Stimulated activated CD4-positive, alpha-beta T cell treated with anti-CD3 and anti-CD28 coated beads, Interleukin-12 subunit alpha, Interleukin-12 subunit beta, amount 100 ng/mL, for 24 hours (primary cell): ENCODE measurements at regions not wholly inside any gene's neighbourhood (a gene's known extent, or its start where the extent isn't known, plus 50 kb on each side); places are given as distances from the start of the nearest gene placed in this dataset.

ENCODE experiments used
- DNase-seq, 2 experiments: peaks; one replicate each; pipeline ENCODE4 v3.0.0-alpha.2; 2020; ENCODE audit warnings: low read depth in 2 of 2

- no peak for DNase-seq
Observed at GRCh38 chr20:57056651-57057050, 209.8 kb downstream of the BMP7 start.

- DNase-seq = no peak
Observed at GRCh38 chr20:57059055-57059596, 207.3 kb downstream of the BMP7 start.

GRCh38 chr20:57060407-57061050, 205.9 kb downstream of the BMP7 start:
- no peak for DNase-seq

DNA sequence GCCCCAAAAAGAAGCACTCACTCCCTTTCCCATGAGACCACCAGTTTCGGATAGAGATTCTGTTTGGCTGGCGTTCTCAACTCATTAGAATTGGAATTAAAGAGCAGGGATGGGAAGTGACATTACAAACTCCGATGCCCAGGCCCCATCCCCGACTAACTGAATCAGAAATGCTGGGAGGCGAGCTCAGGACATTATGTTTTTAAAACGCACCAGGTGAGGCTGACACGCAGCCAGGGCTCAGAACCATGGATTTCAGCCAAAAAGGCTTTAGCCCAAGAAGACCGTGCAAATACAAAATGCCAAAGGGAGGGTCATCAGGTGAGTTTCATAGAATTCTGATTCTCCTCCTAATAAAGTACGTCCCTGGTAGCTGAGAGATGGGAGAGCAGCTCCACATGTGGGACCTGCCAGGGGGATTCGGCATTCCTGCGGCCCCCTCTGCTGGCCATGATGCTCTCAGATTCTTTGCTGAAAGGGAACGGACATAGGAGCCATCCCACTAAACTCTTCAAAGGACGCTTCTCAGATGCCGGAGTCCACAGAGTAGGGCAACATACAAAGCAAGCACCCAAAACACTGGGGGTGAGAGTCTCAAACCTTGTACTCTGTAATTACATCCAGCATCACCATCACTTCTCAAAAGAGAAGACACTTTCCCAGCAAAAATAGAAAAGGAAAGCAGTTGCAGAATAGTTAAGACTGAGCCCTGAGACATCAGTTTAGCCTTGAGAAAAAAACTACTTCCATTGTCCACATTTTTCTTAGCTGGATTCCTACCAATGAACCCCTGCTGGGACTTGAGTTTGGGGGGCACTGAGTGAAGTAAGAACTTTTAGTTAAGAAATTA, 205.2 kb downstream of the BMP7 start:
- no peak for DNase-seq

DNA sequence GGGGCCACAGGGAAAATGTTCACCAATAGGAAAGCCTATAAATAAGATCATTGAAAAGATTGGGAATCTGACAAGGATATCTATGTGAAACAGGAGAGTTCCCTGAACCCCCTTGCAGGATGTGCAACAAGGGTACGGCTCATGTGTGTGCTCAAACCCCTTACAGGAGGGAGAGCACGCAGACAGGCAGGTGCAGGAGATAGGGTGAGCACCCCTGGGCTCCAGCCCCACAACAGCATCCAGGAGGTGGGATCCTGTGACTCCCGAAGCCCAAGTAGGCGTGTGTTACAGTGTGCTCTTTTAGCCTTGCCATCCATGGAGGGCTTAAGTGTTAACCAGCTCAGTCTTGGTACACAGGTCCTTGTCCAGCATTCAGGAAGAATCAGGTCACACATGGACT, 204.2 kb downstream of the BMP7 start:
- DNase-seq = no peak

GRCh38 chr20:57062696-57063270, 203.7 kb downstream of the BMP7 start:
- DNase-seq = no peak

- no peak for DNase-seq
Observed at GRCh38 chr20:57064836-57065235, 201.6 kb downstream of the BMP7 start.

DNA sequence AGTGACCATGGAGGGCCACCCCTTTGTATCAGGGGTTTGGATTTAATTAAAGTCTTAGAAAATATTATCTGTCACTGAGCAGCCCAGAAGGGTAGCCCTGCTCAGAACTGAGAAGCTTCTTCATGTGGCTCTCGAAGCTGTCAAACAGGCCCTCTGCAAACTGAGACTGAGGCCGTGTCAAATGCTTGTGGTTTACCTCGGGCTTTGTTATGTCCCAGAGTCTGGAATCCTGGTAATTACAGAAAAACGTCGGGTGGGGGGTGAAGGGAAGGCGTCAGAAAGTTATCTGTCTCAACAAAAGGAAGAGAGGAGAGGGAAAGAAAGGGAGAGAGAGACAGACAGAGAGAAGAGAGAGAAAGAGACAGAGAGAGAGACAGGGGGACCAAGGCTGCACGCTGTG, 200.8 kb downstream of the BMP7 start:
- DNase-seq = no peak

DNA sequence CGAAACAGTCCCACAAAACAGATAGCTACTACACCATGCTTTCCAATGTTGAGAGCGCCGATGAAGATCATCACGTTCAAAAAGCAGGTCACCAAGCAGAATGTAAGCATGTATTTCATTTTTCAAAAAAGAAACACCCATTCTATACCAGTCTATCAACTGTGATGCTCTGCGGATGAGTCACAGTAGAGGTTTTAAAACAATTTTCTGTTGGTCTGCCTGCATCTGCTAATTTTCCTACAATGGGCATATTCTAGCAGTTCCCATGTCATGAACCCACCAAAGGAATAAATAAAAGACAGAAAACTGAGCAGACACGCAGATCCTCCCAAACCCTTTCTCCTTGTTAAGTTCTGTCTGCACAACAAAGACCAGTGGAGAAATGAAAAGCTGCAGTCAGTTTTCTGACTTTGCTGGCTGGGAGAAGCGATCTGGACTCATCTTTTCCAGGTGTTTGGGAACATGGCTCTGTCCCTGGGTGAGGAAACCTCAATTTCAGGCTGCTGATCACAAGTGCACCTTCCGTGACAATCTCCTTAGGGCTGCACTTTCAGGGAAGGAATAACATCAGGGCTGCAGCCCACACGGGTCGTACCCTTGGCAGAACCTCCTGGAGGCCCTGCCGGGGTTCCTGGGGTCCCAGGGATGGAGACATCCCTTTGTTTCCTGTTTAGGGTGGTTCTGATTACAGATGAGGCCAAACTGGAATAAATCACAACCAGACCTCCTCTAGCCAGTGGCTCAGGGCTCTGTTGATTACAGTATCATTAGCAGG, 200.1 kb downstream of the BMP7 start:
- DNase-seq = no peak

DNA sequence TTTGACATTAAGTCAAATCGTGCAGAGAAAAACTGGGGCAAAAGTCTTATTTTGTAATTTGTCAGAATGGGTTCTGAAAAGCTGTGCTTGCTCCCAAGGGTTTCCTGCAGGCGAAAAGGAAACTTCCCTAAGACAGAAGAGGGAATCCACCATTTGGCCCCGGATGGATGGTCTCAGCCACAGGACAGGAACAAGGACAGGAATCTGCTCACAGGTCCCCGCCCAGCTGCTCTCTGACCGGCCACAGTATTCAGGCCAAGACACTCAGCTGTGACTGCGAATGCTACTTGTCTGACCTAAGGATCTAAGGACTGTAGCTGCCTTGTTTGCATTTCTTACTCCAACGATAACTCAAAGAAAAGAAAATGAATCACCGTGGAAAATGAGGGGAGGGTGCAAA, 197.0 kb downstream of the BMP7 start:
- no peak for DNase-seq

- DNase-seq = no peak
Observed at GRCh38 chr20:57070296-57070695, 196.1 kb downstream of the BMP7 start.

- no peak for DNase-seq
Observed at GRCh38 chr20:57071283-57071731, 195.1 kb downstream of the BMP7 start.

- no peak for DNase-seq
Observed at GRCh38 chr20:57071954-57072583, 194.4 kb downstream of the BMP7 start.

DNA sequence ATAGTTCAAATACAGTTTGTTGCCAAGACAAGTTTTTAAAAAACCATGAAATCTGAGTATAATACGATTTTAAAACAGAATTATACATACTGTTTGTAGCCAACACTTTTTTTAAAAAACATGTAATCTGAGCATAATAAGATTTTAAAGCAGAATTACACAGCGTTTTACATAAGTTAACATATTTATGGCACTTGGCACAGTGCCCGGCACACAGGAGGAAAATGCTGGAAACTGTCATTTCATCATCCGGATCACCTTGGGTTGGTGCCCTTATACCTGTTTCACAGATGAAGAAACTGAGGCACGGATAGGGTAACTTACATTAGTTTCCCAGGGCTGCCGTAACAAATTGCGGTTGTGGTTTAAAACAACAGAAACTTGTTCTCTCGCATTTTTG, 193.0 kb downstream of the BMP7 start:
- no peak for DNase-seq

DNA sequence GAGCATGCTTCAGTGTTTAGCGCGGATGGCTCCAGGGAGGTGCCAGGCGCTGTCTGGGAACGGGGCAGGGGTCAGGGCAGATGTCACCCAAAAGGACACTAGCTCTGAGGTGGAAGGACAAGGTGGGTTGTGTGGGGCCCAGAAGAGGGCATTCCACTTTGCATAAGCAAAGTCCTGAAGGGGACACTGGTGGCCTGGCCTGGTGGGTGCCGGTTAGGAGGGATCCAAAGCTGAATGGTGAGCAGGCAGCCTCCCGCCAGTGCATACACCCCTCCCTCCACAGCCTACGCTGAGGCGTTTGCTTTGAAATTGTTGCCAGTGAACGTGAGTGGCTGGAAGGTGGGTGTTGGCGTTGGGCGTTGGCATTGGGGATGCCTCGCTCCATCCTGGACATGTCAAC, 192.1 kb downstream of the BMP7 start:
- no peak for DNase-seq

GRCh38 chr20:57075181-57075580, 191.3 kb downstream of the BMP7 start:
- DNase-seq = no peak

- no peak for DNase-seq
Observed at GRCh38 chr20:57075603-57076002, 190.8 kb downstream of the BMP7 start.

GRCh38 chr20:57076152-57076652, 190.2 kb downstream of the BMP7 start:
- no peak for DNase-seq

DNA sequence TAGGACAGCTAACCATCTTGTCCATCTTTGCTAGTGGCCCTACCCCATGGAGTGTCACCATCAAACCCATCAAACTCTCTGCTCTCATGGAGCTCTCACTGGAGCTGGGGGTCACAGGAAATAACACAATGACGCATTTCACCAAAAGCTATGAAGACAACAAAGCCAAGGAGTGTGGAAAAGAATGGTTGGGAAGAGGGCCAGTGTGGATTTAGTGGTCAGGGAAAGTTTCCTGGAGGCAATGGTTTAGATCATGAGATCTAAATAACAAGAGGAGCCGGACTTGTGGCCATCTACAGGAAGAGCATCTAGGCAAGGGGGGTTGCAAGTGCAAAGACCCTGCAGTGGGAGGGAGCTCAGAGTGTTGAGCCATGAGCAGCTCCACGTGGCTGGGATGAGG, 189.5 kb downstream of the BMP7 start:
- DNase-seq = no peak

DNA sequence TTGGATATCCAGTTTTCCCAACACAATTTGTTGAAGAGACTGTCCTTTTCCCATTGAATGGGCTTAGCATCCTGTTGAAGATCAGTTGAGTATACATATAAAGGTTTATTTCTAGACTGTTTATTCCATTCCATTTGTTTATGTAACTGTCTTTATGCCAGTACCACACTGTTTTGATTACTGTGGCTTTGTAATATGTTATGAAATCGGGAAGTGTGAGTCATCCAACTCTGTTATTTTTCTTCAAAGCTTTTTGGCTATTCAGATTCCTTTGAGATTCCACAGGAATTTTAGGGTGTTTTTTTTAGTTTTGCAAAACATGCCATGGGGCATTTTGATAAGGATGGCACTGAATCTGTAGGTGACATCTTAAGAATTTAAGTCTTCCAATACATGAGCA, 188.3 kb downstream of the BMP7 start:
- DNase-seq = no peak
